ENCODE measurements at regions not wholly inside any gene's neighbourhood (a gene's known extent, or its start where the extent isn't known, plus 50 kb on each side); places are given as distances from the start of the nearest gene placed in this dataset.

DNA sequence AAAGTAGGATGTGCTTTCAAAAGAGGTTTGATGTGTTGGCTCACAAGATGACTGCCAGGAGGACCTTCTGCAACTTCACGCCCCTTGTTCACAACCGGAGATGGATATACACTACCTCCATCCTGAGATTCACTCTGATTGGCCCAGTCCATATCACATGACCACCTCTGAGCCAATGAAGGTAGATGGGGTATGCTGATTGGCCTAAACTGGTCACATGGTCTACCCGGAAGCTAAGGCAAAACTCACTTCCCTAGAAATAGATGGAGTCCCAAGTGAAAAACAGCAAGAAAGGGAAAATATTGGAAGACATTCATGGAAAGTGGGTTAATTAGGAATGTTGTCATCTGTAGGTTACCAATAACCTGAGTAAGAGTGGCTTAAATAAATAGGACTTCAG is 119.7 kb upstream of the MRI1 start:
- TF ChIP-seq, protein P1, sequence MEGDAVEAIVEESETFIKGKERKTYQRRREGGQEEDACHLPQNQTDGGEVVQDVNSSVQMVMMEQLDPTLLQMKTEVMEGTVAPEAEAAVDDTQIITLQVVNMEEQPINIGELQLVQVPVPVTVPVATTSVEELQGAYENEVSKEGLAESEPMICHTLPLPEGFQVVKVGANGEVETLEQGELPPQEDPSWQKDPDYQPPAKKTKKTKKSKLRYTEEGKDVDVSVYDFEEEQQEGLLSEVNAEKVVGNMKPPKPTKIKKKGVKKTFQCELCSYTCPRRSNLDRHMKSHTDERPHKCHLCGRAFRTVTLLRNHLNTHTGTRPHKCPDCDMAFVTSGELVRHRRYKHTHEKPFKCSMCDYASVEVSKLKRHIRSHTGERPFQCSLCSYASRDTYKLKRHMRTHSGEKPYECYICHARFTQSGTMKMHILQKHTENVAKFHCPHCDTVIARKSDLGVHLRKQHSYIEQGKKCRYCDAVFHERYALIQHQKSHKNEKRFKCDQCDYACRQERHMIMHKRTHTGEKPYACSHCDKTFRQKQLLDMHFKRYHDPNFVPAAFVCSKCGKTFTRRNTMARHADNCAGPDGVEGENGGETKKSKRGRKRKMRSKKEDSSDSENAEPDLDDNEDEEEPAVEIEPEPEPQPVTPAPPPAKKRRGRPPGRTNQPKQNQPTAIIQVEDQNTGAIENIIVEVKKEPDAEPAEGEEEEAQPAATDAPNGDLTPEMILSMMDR (IDR thresholded peaks at IDR 0.05; ENCODE audit: extremely low read depth in 1 of 2, insufficient read depth in 1 of 2, low read depth in 1 of 2, low read length in 2 of 2): no peak
- TF ChIP-seq EZH2 (IDR thresholded peaks at IDR 0.05; ENCODE audit: borderline replicate concordance, low read depth, low read length, severe bottlenecking) (no peak), FOS (IDR thresholded peaks at IDR 0.05; ENCODE audit: borderline replicate concordance, insufficient read depth, low read length) (no peak), POLR2A (IDR thresholded peaks at IDR 0.05; ENCODE audit: low read depth, low read length) (no peak), JUN (IDR thresholded peaks at IDR 0.05; ENCODE audit: borderline replicate concordance, insufficient read depth, insufficient read length, low read depth) (no peak), MYC (IDR thresholded peaks at IDR 0.05; ENCODE audit: low read depth, low read length) (no peak), POLR2AphosphoS5 (IDR thresholded peaks at IDR 0.05; ENCODE audit: insufficient read depth, low read depth, low read length) (no peak), GATA2 (IDR thresholded peaks at IDR 0.05; ENCODE audit: insufficient read depth, insufficient read length, low read depth, low read length) (no peak)
- TF ChIP-seq, protein P2, sequence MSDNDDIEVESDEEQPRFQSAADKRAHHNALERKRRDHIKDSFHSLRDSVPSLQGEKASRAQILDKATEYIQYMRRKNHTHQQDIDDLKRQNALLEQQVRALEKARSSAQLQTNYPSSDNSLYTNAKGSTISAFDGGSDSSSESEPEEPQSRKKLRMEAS (IDR thresholded peaks at IDR 0.05; ENCODE audit: insufficient read depth, insufficient read length): no peak
